ENCODE measurements at regions not wholly inside any gene's neighbourhood (a gene's known extent, or its start where the extent isn't known, plus 50 kb on each side); places are given as distances from the start of the nearest gene placed in this dataset.

- TF ChIP-seq ESRRG (CRISPR knock-in tag; IDR thresholded peaks at IDR 0.05): no peak
- TF ChIP-seq CSRNP3 (CRISPR knock-in tag; IDR thresholded peaks at IDR 0.05): no peak
- no peak for TF ChIP-seq CREB5 (CRISPR knock-in tag; IDR thresholded peaks at IDR 0.05; ENCODE audit: low read depth)
- no peak for TF ChIP-seq ISL1 (CRISPR knock-in tag; IDR thresholded peaks at IDR 0.05)
- TF ChIP-seq ZNF8 (CRISPR knock-in tag; IDR thresholded peaks at IDR 0.05): no peak
- TF ChIP-seq ZNF70 (CRISPR knock-in tag; IDR thresholded peaks at IDR 0.05): no peak
- no peak for TF ChIP-seq ARNTL (CRISPR knock-in tag; IDR thresholded peaks at IDR 0.05; ENCODE audit: borderline replicate concordance, low read depth)
- TF ChIP-seq GLIS3 (CRISPR knock-in tag; IDR thresholded peaks at IDR 0.05): no peak
- no peak for TF ChIP-seq BACH2 (CRISPR knock-in tag; IDR thresholded peaks at IDR 0.05; ENCODE audit: borderline replicate concordance)
- no peak for ATAC-seq
Measured at GRCh38 chr4:65868096-65868824, 198.0 kb upstream of the EPHA5 start.

- no peak for TF ChIP-seq ZNF70 (CRISPR knock-in tag; IDR thresholded peaks at IDR 0.05)
- TF ChIP-seq TCF4 (CRISPR knock-in tag; IDR thresholded peaks at IDR 0.05; ENCODE audit: borderline replicate concordance): no peak
- TF ChIP-seq SNAI2 (CRISPR knock-in tag; IDR thresholded peaks at IDR 0.05): no peak
- TF ChIP-seq TOX (CRISPR knock-in tag; IDR thresholded peaks at IDR 0.05; ENCODE audit: borderline replicate concordance): no peak
- TF ChIP-seq OSR1 (CRISPR knock-in tag; IDR thresholded peaks at IDR 0.05): no peak
- TF ChIP-seq ZNF8 (CRISPR knock-in tag; IDR thresholded peaks at IDR 0.05): no peak
- TF ChIP-seq ESRRG (CRISPR knock-in tag; IDR thresholded peaks at IDR 0.05): no peak
- TF ChIP-seq CREB5 (CRISPR knock-in tag; IDR thresholded peaks at IDR 0.05; ENCODE audit: low read depth): no peak
Measured at GRCh38 chr4:65865489-65865888, 195.2 kb upstream of the EPHA5 start.

GRCh38 chr4:65861993-65862392 is 191.7 kb upstream of the EPHA5 start:
- no peak for TF ChIP-seq TSHZ2 (CRISPR knock-in tag; IDR thresholded peaks at IDR 0.05)
- no peak for TF ChIP-seq SNAI2 (CRISPR knock-in tag; IDR thresholded peaks at IDR 0.05)
- TF ChIP-seq OSR1 (CRISPR knock-in tag; IDR thresholded peaks at IDR 0.05): no peak
- no peak for TF ChIP-seq TCF4 (CRISPR knock-in tag; IDR thresholded peaks at IDR 0.05; ENCODE audit: borderline replicate concordance)
- TF ChIP-seq ISL1 (CRISPR knock-in tag; IDR thresholded peaks at IDR 0.05): no peak
- TF ChIP-seq ZNF70 (CRISPR knock-in tag; IDR thresholded peaks at IDR 0.05): no peak
- no peak for TF ChIP-seq ZFP3 (CRISPR knock-in tag; IDR thresholded peaks at IDR 0.05)
- no peak for TF ChIP-seq ZC3H10 (CRISPR knock-in tag; IDR thresholded peaks at IDR 0.05)
- no peak for TF ChIP-seq ZNF565 (CRISPR knock-in tag; conservative IDR thresholded peaks at IDR 0.05; ENCODE audit: low read depth)
- TF ChIP-seq CSDC2 (CRISPR knock-in tag; IDR thresholded peaks at IDR 0.05): no peak
- no peak for TF ChIP-seq ZNF8 (CRISPR knock-in tag; IDR thresholded peaks at IDR 0.05)
- TF ChIP-seq CREB5 (CRISPR knock-in tag; IDR thresholded peaks at IDR 0.05; ENCODE audit: low read depth): no peak
- ATAC-seq: no peak

More at GRCh38 chr4:65865489-65865888, 195.2 kb upstream of the EPHA5 start:
- peak; percentile 61; the same call in 2 of the 3 replicates for ATAC-seq

GRCh38 chr4:65845199-65845773 is 175.0 kb upstream of the EPHA5 start:
- no peak for ATAC-seq
- TF ChIP-seq GLIS3 (CRISPR knock-in tag; IDR thresholded peaks at IDR 0.05): no peak
- no peak for TF ChIP-seq POU6F1 (CRISPR knock-in tag; IDR thresholded peaks at IDR 0.05; ENCODE audit: borderline replicate concordance, low read depth)
- TF ChIP-seq BACH2 (CRISPR knock-in tag; IDR thresholded peaks at IDR 0.05; ENCODE audit: borderline replicate concordance): no peak
- no peak for TF ChIP-seq SNAI2 (CRISPR knock-in tag; IDR thresholded peaks at IDR 0.05)
